Skeletal muscle satellite cell (primary cell): ENCODE measurements at regions not wholly inside any gene's neighbourhood (a gene's known extent, or its start where the extent isn't known, plus 50 kb on each side); places are given as distances from the start of the nearest gene placed in this dataset.

Source experiments
- H3K27me3 ChIP-seq: 2 replicates; pipeline ENCODE4 v1.7.0; 2013; ENCODE audit warnings: low read length; ENCODE audit not compliant: control insufficient read depth, insufficient read depth
- H3K36me3 ChIP-seq: 2 replicates; pipeline ENCODE4 v1.7.0; 2013; ENCODE audit warnings: mild to moderate bottlenecking, control low read depth, low read length; ENCODE audit not compliant: insufficient read depth
- H3K4me1 ChIP-seq: 2 replicates; pipeline ENCODE4 v1.7.0; 2013; ENCODE audit warnings: low read length; ENCODE audit not compliant: control insufficient read depth, insufficient read depth
- H3K4me2 ChIP-seq: 2 replicates; pipeline ENCODE4 v1.7.0; 2013; ENCODE audit warnings: mild to moderate bottlenecking, low read length
- H3K4me3 ChIP-seq: 2 replicates; pipeline ENCODE4 v1.7.0; 2013; ENCODE audit warnings: low read length
- H3K9ac ChIP-seq: 2 replicates; pipeline ENCODE4 v1.7.0; 2013; ENCODE audit warnings: mild to moderate bottlenecking, low read depth, low read length, moderate library complexity
- H3K9me3 ChIP-seq: replicated peaks from 2 replicates; pipeline ENCODE4 v1.7.0; 2013; ENCODE audit warnings: mild to moderate bottlenecking, control low read depth, low read length

DNA sequence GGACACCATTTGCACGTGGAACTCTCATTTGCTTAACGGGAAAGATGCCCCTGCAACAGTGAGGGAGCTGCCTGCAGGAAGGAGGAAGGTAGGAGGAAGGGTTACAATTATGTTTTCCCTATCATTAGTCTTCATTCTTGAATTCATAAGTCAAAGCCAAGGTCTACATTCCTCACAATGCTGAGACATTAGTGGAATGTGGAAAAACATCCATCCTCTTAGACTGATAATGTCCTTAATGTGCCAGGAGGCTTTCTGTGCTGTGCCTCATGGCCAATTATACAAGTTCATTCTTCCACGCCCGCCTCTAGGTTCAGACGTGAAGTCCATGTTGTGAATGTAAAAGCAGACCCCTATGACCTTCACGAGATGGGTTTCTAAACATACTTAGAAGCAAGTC is 1212.4 kb upstream of the TMEM132C start:
- Histone ChIP-seq H3K4me3 (no peak overlapping the region), H3K9ac (no peak overlapping the region), H3K27me3 (no peaks in the 10 kb centered on the region), H3K36me3 (no peaks in the 10 kb centered on the region), H3K9me3 (no peaks in the 10 kb centered on the region), H3K4me2 (no peak overlapping the region), H3K4me1 (peaks cover 27% of the 10 kb centered on the region)

DNA sequence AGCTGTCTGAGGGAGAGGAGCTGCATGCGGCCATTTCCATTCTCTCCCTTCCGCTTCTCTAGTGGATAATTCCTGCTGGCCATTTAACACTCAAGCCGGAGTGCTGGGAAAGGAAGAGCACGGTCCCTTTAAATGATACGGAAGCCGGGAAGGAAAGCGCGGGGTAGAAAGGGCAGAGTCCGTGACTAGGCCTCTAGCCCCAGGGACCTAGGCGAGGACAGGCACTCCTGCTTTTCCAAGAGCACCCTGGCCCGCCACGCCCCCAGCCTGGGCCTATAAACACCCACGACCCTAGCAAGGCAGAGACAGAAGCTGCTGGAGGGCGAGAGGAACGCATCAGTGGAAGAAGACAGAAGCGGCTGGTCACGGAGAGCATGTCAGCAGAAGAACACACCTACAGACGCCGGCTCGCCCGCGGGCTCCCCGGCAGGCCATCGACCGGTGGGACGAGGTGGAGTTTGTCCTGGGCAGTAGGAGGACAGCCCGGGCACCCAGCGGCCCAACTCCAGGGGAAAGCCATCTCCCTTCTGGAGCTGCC is 1206.6 kb upstream of the TMEM132C start:
- H3K36me3 ChIP-seq = no peaks in the 10 kb centered on the region
- H3K4me3 ChIP-seq = no peak overlapping the region
- peaks cover under 1% of the 10 kb centered on the region for H3K4me1 ChIP-seq
- no peak overlapping the region for H3K4me2 ChIP-seq
- no peaks in the 10 kb centered on the region for H3K9me3 ChIP-seq
- no peak overlapping the region for H3K9ac ChIP-seq
- H3K27me3 ChIP-seq = no peaks in the 10 kb centered on the region

DNA sequence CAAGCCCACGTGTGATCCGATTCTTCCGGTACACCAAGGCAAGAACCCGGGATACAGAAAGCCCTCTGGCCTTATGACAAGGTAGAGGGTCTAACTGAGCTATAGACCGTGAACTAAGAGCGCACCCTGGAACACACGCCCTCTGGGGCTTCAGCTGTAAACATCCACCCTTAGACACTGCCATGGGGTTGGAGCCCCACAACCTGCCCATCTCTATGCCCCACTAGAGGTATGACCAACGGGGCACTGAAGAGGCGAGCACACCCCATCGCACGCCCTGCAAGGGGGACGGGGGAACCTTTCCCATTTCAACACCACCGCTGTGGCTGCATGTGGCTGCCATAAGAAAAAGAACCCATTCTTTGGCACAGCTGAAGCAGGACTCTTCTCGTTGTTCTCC is 1206.0 kb upstream of the TMEM132C start:
- H3K9ac ChIP-seq = no peak overlapping the region
- no peaks in the 10 kb centered on the region for H3K36me3 ChIP-seq
- H3K4me2 ChIP-seq = no peak overlapping the region
- no peaks in the 10 kb centered on the region for H3K9me3 ChIP-seq
- no peak overlapping the region for H3K4me3 ChIP-seq
- no peaks in the 10 kb centered on the region for H3K4me1 ChIP-seq
- H3K27me3 ChIP-seq = no peaks in the 10 kb centered on the region

DNA sequence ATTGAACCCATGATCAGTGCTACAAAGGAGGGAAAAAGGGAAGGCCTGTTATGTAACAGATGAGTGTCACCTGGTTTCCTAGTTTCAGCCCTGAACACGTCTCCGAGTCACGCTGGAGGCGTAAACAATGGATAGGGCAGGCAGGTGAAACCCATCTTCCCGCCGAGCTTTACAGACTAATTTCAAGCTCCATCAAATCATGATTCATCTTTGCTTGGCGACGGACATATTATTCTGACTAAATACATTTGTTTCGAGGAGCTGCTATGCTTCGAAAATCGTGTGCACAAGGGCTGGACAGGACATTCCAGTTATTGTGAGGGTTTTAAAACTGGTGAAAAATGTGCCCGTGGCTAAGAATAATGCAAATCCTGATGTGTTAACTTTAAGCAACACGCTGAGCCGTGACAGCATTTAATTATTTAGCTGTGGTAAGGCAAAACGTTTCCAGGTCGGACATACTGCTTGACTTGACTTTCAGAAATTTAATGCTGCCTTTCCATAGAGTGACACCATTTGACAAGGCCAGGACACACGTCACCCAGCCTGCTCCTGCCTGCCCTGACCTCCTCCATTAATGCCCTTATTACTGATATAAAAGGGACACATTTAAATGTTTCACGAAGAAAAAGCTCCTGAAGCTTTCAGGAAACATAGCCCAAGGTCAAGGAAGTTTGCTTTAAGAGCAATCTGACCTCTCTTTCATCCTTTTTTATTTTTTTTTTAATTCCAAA is 1203.5 kb upstream of the TMEM132C start:
- Histone ChIP-seq H3K4me2 (peak overlapping the region; percentile 11), H3K4me1 (no peaks in the 10 kb centered on the region), H3K36me3 (no peaks in the 10 kb centered on the region), H3K4me3 (no peak overlapping the region), H3K9me3 (no peaks in the 10 kb centered on the region), H3K27me3 (no peaks in the 10 kb centered on the region), H3K9ac (no peak overlapping the region)

DNA sequence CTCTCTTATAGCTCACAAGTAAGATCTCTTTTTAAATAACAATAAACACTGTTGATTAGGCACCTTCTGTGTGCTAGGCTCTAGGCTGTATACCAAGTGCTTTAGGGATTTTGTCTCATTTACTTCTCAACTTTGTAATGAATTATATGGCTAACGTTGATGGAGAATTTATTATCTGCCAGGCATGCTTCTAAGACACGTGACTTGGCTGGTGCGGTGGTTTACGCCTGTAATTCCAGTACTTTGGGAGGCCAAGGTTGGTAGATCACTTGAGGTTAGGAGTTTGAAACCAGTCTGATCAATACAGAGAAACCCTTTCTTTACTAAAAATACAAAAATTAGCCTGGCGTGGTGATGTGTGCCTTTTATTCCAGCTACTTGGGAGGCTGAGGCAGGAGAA is 1202.8 kb upstream of the TMEM132C start:
- Histone ChIP-seq H3K9me3 (no peaks in the 10 kb centered on the region), H3K27me3 (no peaks in the 10 kb centered on the region), H3K36me3 (no peaks in the 10 kb centered on the region), H3K4me2 (no peak overlapping the region), H3K9ac (no peak overlapping the region), H3K4me3 (no peak overlapping the region), H3K4me1 (no peaks in the 10 kb centered on the region)

DNA sequence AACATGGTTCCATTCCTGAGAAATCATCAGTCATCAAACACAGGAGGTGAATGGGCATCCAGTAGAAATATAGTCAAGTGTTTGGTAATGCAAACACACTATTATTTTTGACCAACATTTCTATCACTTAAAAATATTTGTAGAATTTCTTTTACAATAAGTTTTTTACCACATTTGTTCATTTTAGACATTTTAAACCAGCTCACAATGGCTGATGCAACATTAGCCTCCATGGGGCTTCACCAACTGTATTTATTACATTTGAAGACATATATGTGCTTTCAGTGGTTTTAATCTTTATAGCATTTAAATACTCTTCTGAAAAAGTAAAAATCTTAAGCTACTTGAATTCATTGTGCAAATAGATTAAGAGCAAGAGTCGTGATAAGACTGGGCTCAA is 1201.4 kb upstream of the TMEM132C start:
- Histone ChIP-seq H3K9me3 (no peaks in the 10 kb centered on the region), H3K36me3 (no peaks in the 10 kb centered on the region), H3K4me2 (no peak overlapping the region), H3K9ac (no peak overlapping the region), H3K4me1 (no peaks in the 10 kb centered on the region), H3K27me3 (no peaks in the 10 kb centered on the region), H3K4me3 (no peak overlapping the region)

DNA sequence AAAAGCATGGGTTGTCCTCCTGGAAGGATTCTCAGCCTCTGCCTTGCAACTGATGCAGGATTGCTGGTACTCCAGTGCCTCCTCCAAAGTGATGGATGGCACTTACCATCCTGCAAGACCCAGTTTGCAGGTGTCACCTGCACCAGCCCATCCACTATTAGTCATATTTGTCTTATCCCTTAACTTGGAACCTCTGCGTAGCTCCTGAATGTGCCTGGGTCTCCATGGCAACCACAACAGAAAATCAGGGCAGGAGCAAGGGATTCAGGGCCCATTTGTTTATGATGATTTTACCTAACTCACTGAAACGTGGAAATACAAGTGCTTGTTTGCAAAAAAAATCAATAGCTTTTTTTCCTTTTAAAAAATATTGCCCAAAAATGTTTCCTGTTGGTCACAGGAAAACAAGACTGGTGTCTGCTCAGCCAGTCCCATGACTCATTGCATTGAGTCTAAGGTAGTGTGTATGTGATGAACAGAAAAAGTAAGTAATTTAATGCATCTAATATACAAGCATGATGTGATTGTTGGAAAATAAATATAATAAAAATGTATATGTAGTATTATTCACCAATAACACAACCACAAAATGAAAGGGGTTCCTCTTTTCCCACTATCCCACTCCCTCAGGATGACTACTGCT is 1196.3 kb upstream of the TMEM132C start:
- Histone ChIP-seq H3K4me2 (no peak overlapping the region), H3K4me3 (no peak overlapping the region), H3K36me3 (no peaks in the 10 kb centered on the region), H3K9me3 (no peaks in the 10 kb centered on the region), H3K4me1 (peaks cover 10% of the 10 kb centered on the region), H3K27me3 (no peaks in the 10 kb centered on the region), H3K9ac (no peak overlapping the region)

DNA sequence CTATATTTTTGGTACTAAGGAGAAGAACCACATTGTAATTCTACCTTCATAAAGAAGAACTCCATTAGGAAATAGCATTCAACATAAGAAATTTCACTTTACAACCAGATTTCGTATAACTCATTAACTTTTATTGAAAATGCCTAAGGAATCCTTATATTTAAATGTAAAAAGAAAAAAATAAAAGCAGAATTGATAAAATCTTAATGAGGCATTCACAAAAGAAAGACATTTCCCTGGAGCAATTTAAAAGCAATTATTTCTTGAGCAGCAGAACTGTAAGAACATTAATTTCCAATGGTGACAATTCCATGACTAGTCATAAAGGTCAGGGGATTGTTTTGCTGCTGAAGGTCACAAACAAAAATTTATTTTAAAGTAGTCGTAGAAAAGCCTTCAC is 1192.8 kb upstream of the TMEM132C start:
- H3K4me3 ChIP-seq = no peak overlapping the region
- H3K4me2 ChIP-seq = no peak overlapping the region
- no peaks in the 10 kb centered on the region for H3K36me3 ChIP-seq
- H3K4me1 ChIP-seq = peaks cover 10% of the 10 kb centered on the region
- H3K9me3 ChIP-seq = no peaks in the 10 kb centered on the region
- no peak overlapping the region for H3K9ac ChIP-seq
- no peaks in the 10 kb centered on the region for H3K27me3 ChIP-seq

DNA sequence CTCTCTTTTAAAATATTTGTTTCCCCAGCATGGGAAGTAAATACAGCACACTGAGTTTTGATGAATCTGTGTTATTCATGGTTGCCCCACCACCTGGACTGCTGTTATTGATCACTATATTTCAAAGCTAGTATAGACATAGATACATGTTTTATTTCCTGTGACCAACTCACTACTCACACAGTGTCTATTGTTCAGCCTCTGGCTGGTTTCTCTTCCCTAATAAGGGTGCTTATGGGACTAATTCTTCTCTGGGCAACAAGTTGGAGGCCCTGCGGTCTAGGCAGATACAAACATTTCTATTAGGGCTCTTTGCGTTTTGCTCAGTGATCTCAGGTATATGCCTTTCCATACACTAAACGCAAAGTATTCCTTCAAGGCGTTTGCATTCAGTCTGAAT is 1191.0 kb upstream of the TMEM132C start:
- Histone ChIP-seq H3K4me2 (no peak overlapping the region), H3K9me3 (no peaks in the 10 kb centered on the region), H3K4me1 (peaks cover 10% of the 10 kb centered on the region), H3K9ac (no peak overlapping the region), H3K36me3 (no peaks in the 10 kb centered on the region), H3K4me3 (no peak overlapping the region), H3K27me3 (no peaks in the 10 kb centered on the region)

DNA sequence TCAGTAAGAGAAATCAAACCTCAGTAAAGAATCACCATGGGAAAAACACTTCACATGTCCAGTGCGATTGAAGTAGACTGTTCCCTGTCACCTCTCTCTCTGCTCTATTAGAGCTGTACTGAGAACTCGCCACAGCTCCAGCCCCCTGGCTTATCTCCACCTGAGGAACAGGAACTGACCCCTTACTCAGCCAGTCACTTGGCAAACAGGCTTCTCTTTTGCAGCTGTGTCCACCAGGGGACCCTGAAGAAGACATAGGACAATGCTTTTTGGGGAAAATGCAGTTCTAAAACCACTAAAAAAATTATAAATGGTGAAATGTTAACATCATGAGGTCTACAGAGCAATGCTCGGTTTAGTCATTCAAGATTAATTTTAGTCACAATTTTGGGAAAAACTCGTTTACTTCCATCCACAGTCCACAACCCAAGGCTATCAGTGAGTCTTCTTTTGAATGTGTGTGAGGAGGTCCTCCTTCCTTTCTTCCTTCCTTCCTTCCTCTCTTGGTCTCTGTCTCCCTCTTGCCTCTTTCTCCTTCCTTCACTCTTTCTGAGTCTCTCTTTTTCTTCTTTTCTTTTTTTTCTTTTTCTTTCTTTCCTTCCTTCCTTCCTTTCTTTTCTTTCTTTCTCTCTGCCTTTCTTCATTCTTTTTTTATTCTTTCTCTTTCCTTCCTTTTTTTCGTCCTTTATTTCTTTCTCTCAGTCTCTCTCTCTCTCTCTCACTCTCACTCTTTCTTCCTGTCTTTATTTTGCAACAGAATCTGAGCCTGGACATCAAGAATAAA is 1189.5 kb upstream of the TMEM132C start:
- no peaks in the 10 kb centered on the region for H3K27me3 ChIP-seq
- H3K4me1 ChIP-seq = peaks cover 12% of the 10 kb centered on the region
- no peaks in the 10 kb centered on the region for H3K9me3 ChIP-seq
- no peak overlapping the region for H3K4me3 ChIP-seq
- no peak overlapping the region for H3K9ac ChIP-seq
- H3K36me3 ChIP-seq = no peaks in the 10 kb centered on the region
- no peak overlapping the region for H3K4me2 ChIP-seq

DNA sequence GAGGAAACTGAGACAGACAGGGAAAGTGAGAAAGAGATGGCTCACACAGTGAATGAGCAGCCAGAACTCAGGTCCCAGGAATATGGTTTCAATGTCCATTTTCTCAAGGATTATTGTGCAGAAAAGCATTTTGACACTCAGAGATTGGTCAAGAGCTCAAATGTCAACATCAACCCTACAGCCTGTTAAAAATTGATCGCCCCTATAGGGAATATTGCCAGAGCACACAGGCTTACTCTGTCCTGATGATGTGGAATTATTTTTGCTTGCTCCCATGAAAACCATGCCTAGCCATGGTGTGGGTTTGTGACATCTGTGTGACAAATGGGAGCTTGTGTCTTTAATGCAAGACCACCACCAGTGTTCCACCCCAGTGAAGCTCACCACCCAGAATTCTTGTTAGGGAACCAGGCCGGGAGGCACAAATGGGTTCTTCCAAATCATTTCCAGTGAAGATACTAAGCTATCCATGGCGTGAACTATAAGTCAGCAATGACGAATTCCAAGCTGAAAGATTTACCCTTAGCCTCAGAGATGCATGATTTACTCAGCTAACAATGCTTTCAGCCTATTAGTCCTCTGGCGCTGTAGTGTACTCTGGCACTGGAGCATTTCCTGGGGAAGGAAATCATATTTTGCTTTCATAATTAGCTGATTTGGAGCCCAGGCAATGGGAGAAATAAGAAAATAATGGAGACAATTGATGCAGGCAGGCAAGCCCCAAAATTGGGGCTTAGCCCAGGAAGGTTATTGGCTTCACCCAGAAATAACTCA is 1188.2 kb upstream of the TMEM132C start:
- H3K4me2 ChIP-seq = no peak overlapping the region
- no peak overlapping the region for H3K9ac ChIP-seq
- no peaks in the 10 kb centered on the region for H3K9me3 ChIP-seq
- no peaks in the 10 kb centered on the region for H3K27me3 ChIP-seq
- no peaks in the 10 kb centered on the region for H3K36me3 ChIP-seq
- no peak overlapping the region for H3K4me3 ChIP-seq
- H3K4me1 ChIP-seq = peaks cover 17% of the 10 kb centered on the region
